ENCODE measurements at regions not wholly inside any gene's neighbourhood (a gene's known extent, or its start where the extent isn't known, plus 50 kb on each side); places are given as distances from the start of the nearest gene placed in this dataset.

DNA sequence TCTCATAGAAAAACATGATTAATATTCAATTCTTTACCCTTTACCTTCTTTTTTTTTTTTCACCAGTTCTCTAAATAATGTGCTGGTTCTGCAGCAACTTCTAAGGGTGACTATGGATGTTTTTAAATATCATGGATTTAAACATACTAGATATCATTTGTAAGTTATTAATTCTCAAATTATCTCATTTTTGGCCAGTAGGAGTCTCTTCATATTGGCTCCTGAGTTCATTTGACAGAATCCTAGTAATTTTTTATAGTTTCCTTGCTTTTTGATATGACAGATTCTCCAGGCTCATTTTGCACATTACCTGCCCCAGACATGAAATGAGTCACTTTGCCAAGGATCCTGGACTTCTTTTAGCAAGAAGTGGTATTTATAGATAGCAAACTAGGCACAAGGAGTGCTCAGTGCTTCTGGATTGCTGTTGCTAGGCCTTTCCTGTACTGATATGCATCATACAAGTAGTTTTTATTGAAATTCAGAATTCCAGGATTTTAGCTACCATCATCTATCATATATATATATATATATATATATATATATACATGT, 201.3 kb upstream of the IL12B start:
- TF ChIP-seq, protein P1, sequence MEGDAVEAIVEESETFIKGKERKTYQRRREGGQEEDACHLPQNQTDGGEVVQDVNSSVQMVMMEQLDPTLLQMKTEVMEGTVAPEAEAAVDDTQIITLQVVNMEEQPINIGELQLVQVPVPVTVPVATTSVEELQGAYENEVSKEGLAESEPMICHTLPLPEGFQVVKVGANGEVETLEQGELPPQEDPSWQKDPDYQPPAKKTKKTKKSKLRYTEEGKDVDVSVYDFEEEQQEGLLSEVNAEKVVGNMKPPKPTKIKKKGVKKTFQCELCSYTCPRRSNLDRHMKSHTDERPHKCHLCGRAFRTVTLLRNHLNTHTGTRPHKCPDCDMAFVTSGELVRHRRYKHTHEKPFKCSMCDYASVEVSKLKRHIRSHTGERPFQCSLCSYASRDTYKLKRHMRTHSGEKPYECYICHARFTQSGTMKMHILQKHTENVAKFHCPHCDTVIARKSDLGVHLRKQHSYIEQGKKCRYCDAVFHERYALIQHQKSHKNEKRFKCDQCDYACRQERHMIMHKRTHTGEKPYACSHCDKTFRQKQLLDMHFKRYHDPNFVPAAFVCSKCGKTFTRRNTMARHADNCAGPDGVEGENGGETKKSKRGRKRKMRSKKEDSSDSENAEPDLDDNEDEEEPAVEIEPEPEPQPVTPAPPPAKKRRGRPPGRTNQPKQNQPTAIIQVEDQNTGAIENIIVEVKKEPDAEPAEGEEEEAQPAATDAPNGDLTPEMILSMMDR (IDR thresholded peaks at IDR 0.05) = peak in 1 of 6 experiments; percentile 11
- TF ChIP-seq POLR2A (IDR thresholded peaks at IDR 0.05) = no peak
